Vagina (tissue), 2 donors: ENCODE measurements at regions not wholly inside any gene's neighbourhood (a gene's known extent, or its start where the extent isn't known, plus 50 kb on each side); places are given as distances from the start of the nearest gene placed in this dataset.

Experiments used
- CTCF ChIP-seq, 3 experiments: fragments of 450-650 bp in 2 of 3; fragments of 200-600 bp in 1 of 3; sonication (generic) in 1 of 3; IDR thresholded peaks; one replicate each; pipeline ENCODE4 v1.5.1; 2017 to 2019; ENCODE audit warnings: antibody characterized with exemption in 3 of 3, mild to moderate bottlenecking in 2 of 3, moderate library complexity in 2 of 3
- POLR2AphosphoS5 ChIP-seq, 2 donors: sonication (generic); formaldehyde crosslinking; IDR thresholded peaks; one replicate each; pipeline ENCODE4 v1.9.0; 2017; ENCODE audit warnings: antibody characterized with exemption in 2 of 2, mild to moderate bottlenecking in 2 of 2, low read depth in 1 of 2; ENCODE audit not compliant: insufficient read depth in 1 of 2

DNA sequence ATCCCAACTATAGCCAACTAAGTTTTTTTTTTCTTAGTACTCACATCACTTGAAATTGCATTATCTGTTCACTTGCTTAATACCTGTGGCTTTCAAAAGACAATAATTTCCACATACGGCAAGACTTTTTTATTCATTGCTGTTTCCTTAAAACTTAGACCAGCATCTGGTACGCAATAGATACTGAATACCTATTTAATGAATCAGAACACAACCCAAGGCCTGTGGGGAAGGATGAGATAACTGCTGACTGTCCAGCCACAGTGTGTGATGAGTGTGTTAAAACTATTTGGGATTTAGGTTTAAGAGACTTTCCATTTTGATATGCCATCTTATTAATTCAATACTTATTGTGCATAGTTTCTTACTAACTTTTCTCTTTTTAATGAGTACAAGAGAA, 988.7 kb downstream of the NTRK3 start:
- TF ChIP-seq CTCF (IDR thresholded peaks at IDR 0.05) (no peak), POLR2AphosphoS5 (IDR thresholded peaks at IDR 0.05; ENCODE audit: insufficient read depth in 1 of 2, low read depth in 1 of 2) (no peak)
